ENCODE measurements at regions not wholly inside any gene's neighbourhood (a gene's known extent, or its start where the extent isn't known, plus 50 kb on each side); places are given as distances from the start of the nearest gene placed in this dataset.

GRCh38 chr6:8195714-8196102, 93.4 kb upstream of the EEF1E1 start:
- TF ChIP-seq POLR2AphosphoS5 (IDR thresholded peaks at IDR 0.05; ENCODE audit: low read depth) (no peak), CTCF (conservative IDR thresholded peaks at IDR 0.05; ENCODE audit: low read depth in 2 of 2) (no peak), JUNB (IDR thresholded peaks at IDR 0.05; ENCODE audit: unreplicated experiment) (no peak), EZH2 (IDR thresholded peaks at IDR 0.05; ENCODE audit: low read depth, unreplicated experiment) (no peak), CREB1 (CRISPR knock-in tag; IDR thresholded peaks at IDR 0.05; ENCODE audit: low read depth) (no peak), EZH2phosphoT487 (IDR thresholded peaks at IDR 0.05; ENCODE audit: unreplicated experiment) (no peak)
- TF ChIP-seq, protein P1, sequence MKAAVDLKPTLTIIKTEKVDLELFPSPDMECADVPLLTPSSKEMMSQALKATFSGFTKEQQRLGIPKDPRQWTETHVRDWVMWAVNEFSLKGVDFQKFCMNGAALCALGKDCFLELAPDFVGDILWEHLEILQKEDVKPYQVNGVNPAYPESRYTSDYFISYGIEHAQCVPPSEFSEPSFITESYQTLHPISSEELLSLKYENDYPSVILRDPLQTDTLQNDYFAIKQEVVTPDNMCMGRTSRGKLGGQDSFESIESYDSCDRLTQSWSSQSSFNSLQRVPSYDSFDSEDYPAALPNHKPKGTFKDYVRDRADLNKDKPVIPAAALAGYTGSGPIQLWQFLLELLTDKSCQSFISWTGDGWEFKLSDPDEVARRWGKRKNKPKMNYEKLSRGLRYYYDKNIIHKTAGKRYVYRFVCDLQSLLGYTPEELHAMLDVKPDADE (IDR thresholded peaks at IDR 0.05) = no peak

Measured in GM23338 (cell line).